ENCODE measurements at regions not wholly inside any gene's neighbourhood (a gene's known extent, or its start where the extent isn't known, plus 50 kb on each side); places are given as distances from the start of the nearest gene placed in this dataset.

DNA sequence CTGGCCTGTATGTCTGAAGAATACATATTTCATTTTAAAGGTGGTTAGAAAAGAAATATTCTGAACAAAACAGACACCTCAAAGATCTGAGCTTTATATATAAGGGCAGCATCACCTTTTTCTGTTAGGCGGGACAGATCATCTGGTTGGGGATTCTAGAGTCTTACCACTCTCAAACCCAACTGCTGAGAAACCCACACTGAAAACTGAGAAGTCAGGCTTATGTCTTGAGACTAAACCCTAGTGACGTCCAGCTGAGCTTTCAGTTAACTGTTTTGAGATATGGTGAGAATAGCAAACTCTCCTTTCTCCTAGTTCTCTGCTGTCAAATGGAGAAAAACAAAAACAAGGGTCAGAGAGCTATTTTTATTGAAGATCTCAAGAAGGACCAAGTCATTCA lies 63.7 kb upstream of the CCN6 start:
- H2BK12ac ChIP-seq (ENCODE audit: insufficient read length, low read depth, low read length) = no peak overlapping the region
- Mint-ChIP-seq H3K36me3 (ENCODE audit: insufficient read depth in 1 of 3, low read depth in 3 of 3) (peaks cover 0 to 9% (median 2%) of the 10 kb centered on the region in 3 experiments; a peak in 3 of 7 replicates), H3K4me3 (no peak overlapping the region), H3K9me3 (peaks cover 3 to 4% of the 10 kb centered on the region in 2 experiments; a peak in 2 of 5 replicates), H3K27ac (no peak overlapping the region), H3K4me1 (peaks cover 11 to 13% of the 10 kb centered on the region in 2 experiments), H3K27me3 (ENCODE audit: low read depth) (peaks cover 2% of the 10 kb centered on the region)
- no peak overlapping the region for H2BK20ac ChIP-seq (ENCODE audit: low read depth, low read length, poor library complexity, severe bottlenecking)
- no peak overlapping the region for H3K4ac ChIP-seq (ENCODE audit: low read depth, low read length)
- no peaks in the 10 kb centered on the region for H3K23me2 ChIP-seq (ENCODE audit: insufficient read length, low read depth, low read length, poor library complexity, severe bottlenecking)
- DNase-seq = no peak
- H3K4me2 ChIP-seq (ENCODE audit: insufficient read depth, insufficient read length, low read length) = no peak overlapping the region
- H3K9ac ChIP-seq (ENCODE audit: extremely low read depth, insufficient read length, low read length) = no peak overlapping the region
- no peaks in the 10 kb centered on the region for H3K79me1 ChIP-seq (ENCODE audit: insufficient read depth, low read depth, low read length, poor library complexity, severe bottlenecking)
- no peaks in the 10 kb centered on the region for H3K79me2 ChIP-seq (ENCODE audit: insufficient read depth, low read length)
- H3K18ac ChIP-seq (ENCODE audit: insufficient read length, low read depth, low read length) = no peak overlapping the region
- H3K4me1 ChIP-seq (ENCODE audit: insufficient read depth, low read length) = peaks cover 5% of the 10 kb centered on the region; the same call in 1 of the 2 replicates
- no peak overlapping the region for H2BK120ac ChIP-seq (ENCODE audit: low read depth, low read length, poor library complexity, severe bottlenecking)
- no peak overlapping the region for H4K8ac ChIP-seq (replicated peaks; ENCODE audit: insufficient read length, low read depth, low read length)
- WGBS (ENCODE audit: extremely low coverage, insufficient read length, low lambda C conversion rate) = no CpG with 5 or more reads among the region's 2 CpGs
- no peak overlapping the region for H2BK15ac ChIP-seq (ENCODE audit: low read depth, low read length)
- H3K56ac ChIP-seq (ENCODE audit: insufficient read length, low read depth, low read length) = no peak overlapping the region
- no peak overlapping the region for H3T11ph ChIP-seq (ENCODE audit: low read length)
- TF ChIP-seq, protein P1, sequence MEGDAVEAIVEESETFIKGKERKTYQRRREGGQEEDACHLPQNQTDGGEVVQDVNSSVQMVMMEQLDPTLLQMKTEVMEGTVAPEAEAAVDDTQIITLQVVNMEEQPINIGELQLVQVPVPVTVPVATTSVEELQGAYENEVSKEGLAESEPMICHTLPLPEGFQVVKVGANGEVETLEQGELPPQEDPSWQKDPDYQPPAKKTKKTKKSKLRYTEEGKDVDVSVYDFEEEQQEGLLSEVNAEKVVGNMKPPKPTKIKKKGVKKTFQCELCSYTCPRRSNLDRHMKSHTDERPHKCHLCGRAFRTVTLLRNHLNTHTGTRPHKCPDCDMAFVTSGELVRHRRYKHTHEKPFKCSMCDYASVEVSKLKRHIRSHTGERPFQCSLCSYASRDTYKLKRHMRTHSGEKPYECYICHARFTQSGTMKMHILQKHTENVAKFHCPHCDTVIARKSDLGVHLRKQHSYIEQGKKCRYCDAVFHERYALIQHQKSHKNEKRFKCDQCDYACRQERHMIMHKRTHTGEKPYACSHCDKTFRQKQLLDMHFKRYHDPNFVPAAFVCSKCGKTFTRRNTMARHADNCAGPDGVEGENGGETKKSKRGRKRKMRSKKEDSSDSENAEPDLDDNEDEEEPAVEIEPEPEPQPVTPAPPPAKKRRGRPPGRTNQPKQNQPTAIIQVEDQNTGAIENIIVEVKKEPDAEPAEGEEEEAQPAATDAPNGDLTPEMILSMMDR (conservative IDR thresholded peaks at IDR 0.05) = no peak
- no peaks in the 10 kb centered on the region for H4K20me1 ChIP-seq (ENCODE audit: control insufficient read depth, insufficient read depth, insufficient read length)
- H3K23ac ChIP-seq (ENCODE audit: insufficient read length, low read depth, low read length) = no peak overlapping the region
- no peaks in the 10 kb centered on the region for H3K9me3 ChIP-seq (ENCODE audit: control insufficient read depth, low read depth, low read length)
- no peaks in the 10 kb centered on the region for H3K27me3 ChIP-seq (ENCODE audit: insufficient read depth, low read length)
- no peak overlapping the region for H4K5ac ChIP-seq (ENCODE audit: insufficient read length, low read depth, low read length)
- H3K14ac ChIP-seq (ENCODE audit: insufficient read depth, low read length) = no peak overlapping the region
- no peak overlapping the region for H3K27ac ChIP-seq (ENCODE audit: insufficient read length, low read depth, low read length)
- no peak overlapping the region for H2AK5ac ChIP-seq (ENCODE audit: insufficient read length, low read length)
- no peak overlapping the region for H2AFZ ChIP-seq (ENCODE audit: low read length)
- no peak overlapping the region for H4K91ac ChIP-seq (ENCODE audit: insufficient read length, low read depth, low read length)
- H2BK5ac ChIP-seq (ENCODE audit: insufficient read length, low read length) = no peak overlapping the region

Measured in H9 (cell line).